Neural cell (in vitro differentiated cells): ENCODE measurements at regions not wholly inside any gene's neighbourhood (a gene's known extent, or its start where the extent isn't known, plus 50 kb on each side); places are given as distances from the start of the nearest gene placed in this dataset.

Experiments used
- H2AFZ ChIP-seq: fragments of 200-600, 300-800 bp; sonication (generic), shearing (Covaris generic); 2 replicates; pipeline ENCODE4 v1.6.0; 2014; ENCODE audit warnings: low read depth, mild to moderate bottlenecking, antibody characterized with exemption, low read length, moderate library complexity
- H3F3A ChIP-seq: fragments of 200-600 bp; shearing (Covaris generic); 2 replicates; pipeline ENCODE4 v1.6.1; 2016; ENCODE audit warnings: mild to moderate bottlenecking, moderate library complexity, mixed read lengths, antibody characterized with exemption, low read length; ENCODE audit not compliant: insufficient read depth, poor library complexity, severe bottlenecking
- H3K27ac ChIP-seq: fragments of 200-600, 300-800 bp; sonication (generic), shearing (Covaris generic); 2 replicates; pipeline ENCODE4 v1.5.1; 2014; ENCODE audit warnings: mild to moderate bottlenecking, low read length, moderate library complexity
- H3K27me3 ChIP-seq: fragments of 300-800, 200-600 bp; sonication (generic), shearing (Covaris generic); 2 replicates; pipeline ENCODE4 v1.6.0; 2014; ENCODE audit warnings: mild to moderate bottlenecking, low read depth, low read length, moderate library complexity; ENCODE audit not compliant: insufficient read depth
- H3K36me3 ChIP-seq: fragments of 300-800, 200-600 bp; sonication (generic), shearing (Covaris generic); 2 replicates; pipeline ENCODE4 v1.5.1; 2014; ENCODE audit warnings: mild to moderate bottlenecking, antibody characterized with exemption, low read length, moderate library complexity; ENCODE audit not compliant: insufficient read depth
- H3K4me2 ChIP-seq: fragments of 300-800, 200-600 bp; sonication (generic), shearing (Covaris generic); 2 replicates; pipeline ENCODE4 v1.6.0; 2014; ENCODE audit warnings: mild to moderate bottlenecking, low read length
- H3K4me3 ChIP-seq: fragments of 300-800, 200-600 bp; sonication (generic), shearing (Covaris generic); 2 replicates; pipeline ENCODE4 v1.5.1; 2014; ENCODE audit warnings: mild to moderate bottlenecking, low read length, moderate library complexity
- H3K79me2 ChIP-seq: fragments of 200-600 bp; shearing (Covaris generic); replicated peaks from 2 replicates; pipeline ENCODE4 v1.6.0; 2014; ENCODE audit warnings: mild to moderate bottlenecking, low read length, moderate library complexity; ENCODE audit not compliant: insufficient read depth
- H3K9ac ChIP-seq: fragments of 300-800, 200-600 bp; sonication (generic), shearing (Covaris generic); 2 replicates; pipeline ENCODE4 v1.6.1; 2016; ENCODE audit warnings: mild to moderate bottlenecking, low read length, mixed read lengths
- H3K9me2 ChIP-seq: fragments of 200-600 bp; shearing (Covaris generic); 2 replicates; pipeline ENCODE4 v1.6.1; 2016; ENCODE audit warnings: mild to moderate bottlenecking, low read length, mixed read lengths; ENCODE audit not compliant: insufficient read depth
- H3K9me3 ChIP-seq: fragments of 200-600, 300-800 bp; sonication (generic), shearing (Covaris generic); 2 replicates; pipeline ENCODE4 v1.6.1; 2016; ENCODE audit warnings: mild to moderate bottlenecking, mixed run types, low read length, moderate library complexity, mixed read lengths
- H4K20me1 ChIP-seq: fragments of 200-600 bp; shearing (Covaris generic); 2 replicates; pipeline ENCODE4 v1.6.1; 2016; ENCODE audit warnings: mild to moderate bottlenecking, mixed run types; ENCODE audit not compliant: insufficient read depth
- EP300 ChIP-seq: fragments of 450-650 bp; conservative IDR thresholded peaks from 2 replicates; pipeline ENCODE4 v1.6.1; 2014; ENCODE audit warnings: antibody characterized with exemption, mild to moderate bottlenecking, moderate library complexity; ENCODE audit not compliant: poor library complexity, severe bottlenecking
- EZH2 ChIP-seq: fragments of 200-600, 300-800 bp; shearing (Covaris generic), sonication (generic); IDR thresholded peaks from 2 replicates; pipeline ENCODE4 v1.6.1; 2014; ENCODE audit warnings: antibody characterized with exemption, low read length, borderline replicate concordance, mild to moderate bottlenecking; ENCODE audit not compliant: insufficient read depth, poor library complexity, severe bottlenecking
- MXI1 ChIP-seq: fragments of 450-650 bp; conservative IDR thresholded peaks from 2 replicates; pipeline ENCODE4 v1.6.1; 2014; ENCODE audit warnings: antibody characterized with exemption, mild to moderate bottlenecking; ENCODE audit not compliant: poor library complexity, severe bottlenecking
- POLR2AphosphoS5 ChIP-seq: IDR thresholded peaks from 2 replicates; pipeline ENCODE4 v1.6.1; 2012
- RAD21 ChIP-seq: fragments of 450-650 bp; conservative IDR thresholded peaks from 2 replicates; pipeline ENCODE4 v1.6.1; 2014; ENCODE audit warnings: antibody characterized with exemption, mild to moderate bottlenecking, moderate library complexity
- SMC3 ChIP-seq: fragments of 450-650 bp; conservative IDR thresholded peaks from 2 replicates; pipeline ENCODE4 v1.6.1; 2014; ENCODE audit warnings: antibody characterized with exemption, mild to moderate bottlenecking, moderate library complexity; ENCODE audit not compliant: poor library complexity
- TAF1 ChIP-seq: IDR thresholded peaks from 2 replicates; pipeline ENCODE4 v1.6.1; 2012; ENCODE audit warnings: low read depth
- TF ChIP-seq, protein P1 (sequence below): fragments of 450-650 bp; IDR thresholded peaks from 2 replicates; pipeline ENCODE4 v1.5.1; 2014; ENCODE audit warnings: antibody characterized with exemption, mild to moderate bottlenecking, moderate library complexity; ENCODE audit not compliant: poor library complexity, severe bottlenecking
- TF ChIP-seq, protein P2 (sequence below): IDR thresholded peaks from 2 replicates; pipeline ENCODE4 v1.6.1; 2012; ENCODE audit warnings: borderline replicate concordance

DNA sequence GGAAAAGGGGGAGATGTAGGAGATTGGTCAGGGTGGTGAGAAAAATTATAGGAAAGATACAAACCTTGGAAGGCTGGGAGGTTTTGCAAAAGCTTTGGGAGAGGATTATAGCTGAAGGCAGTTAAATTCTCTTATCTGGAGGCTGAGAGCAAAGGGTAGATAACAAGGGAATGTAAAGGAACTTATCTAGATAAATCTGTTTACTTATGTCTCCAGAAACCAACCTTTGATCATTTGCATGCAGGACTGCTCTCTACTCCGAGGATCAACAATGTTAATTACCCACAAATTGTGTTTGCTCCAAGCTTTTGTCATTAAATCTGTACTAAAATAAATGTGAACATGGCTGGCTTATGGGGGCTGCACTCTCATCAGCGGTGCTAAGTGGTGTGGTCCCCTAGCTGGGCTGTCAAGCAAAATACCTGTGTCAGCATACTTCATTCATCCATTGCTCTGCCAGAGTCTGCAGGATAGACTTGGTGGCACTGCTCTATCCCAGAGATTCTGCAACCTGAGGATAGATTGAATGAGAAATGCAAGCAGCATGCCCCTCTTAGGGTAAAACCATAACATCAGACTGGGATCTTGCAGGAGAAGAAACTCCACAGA lies 1599.2 kb upstream of the TENM4 start:
- Histone ChIP-seq H4K20me1 (no peaks in the 10 kb centered on the region), H3K27ac (no peak overlapping the region), H3K79me2 (no peaks in the 10 kb centered on the region), H3K9ac (no peak overlapping the region), H3K4me3 (no peak overlapping the region), H2AFZ (no peak overlapping the region), H3K36me3 (no peaks in the 10 kb centered on the region), H3K4me2 (no peak overlapping the region), H3F3A (no peaks in the 10 kb centered on the region), H3K9me2 (no peaks in the 10 kb centered on the region), H3K9me3 (peaks cover 3% of the 10 kb centered on the region), H3K27me3 (no peaks in the 10 kb centered on the region)
- no peak for TF ChIP-seq MXI1
- TF ChIP-seq SMC3, result no peak
- TF ChIP-seq, protein P1, sequence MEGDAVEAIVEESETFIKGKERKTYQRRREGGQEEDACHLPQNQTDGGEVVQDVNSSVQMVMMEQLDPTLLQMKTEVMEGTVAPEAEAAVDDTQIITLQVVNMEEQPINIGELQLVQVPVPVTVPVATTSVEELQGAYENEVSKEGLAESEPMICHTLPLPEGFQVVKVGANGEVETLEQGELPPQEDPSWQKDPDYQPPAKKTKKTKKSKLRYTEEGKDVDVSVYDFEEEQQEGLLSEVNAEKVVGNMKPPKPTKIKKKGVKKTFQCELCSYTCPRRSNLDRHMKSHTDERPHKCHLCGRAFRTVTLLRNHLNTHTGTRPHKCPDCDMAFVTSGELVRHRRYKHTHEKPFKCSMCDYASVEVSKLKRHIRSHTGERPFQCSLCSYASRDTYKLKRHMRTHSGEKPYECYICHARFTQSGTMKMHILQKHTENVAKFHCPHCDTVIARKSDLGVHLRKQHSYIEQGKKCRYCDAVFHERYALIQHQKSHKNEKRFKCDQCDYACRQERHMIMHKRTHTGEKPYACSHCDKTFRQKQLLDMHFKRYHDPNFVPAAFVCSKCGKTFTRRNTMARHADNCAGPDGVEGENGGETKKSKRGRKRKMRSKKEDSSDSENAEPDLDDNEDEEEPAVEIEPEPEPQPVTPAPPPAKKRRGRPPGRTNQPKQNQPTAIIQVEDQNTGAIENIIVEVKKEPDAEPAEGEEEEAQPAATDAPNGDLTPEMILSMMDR, result no peak
- TF ChIP-seq EP300, result no peak
- TF ChIP-seq RAD21, result no peak
- TF ChIP-seq, protein P2, sequence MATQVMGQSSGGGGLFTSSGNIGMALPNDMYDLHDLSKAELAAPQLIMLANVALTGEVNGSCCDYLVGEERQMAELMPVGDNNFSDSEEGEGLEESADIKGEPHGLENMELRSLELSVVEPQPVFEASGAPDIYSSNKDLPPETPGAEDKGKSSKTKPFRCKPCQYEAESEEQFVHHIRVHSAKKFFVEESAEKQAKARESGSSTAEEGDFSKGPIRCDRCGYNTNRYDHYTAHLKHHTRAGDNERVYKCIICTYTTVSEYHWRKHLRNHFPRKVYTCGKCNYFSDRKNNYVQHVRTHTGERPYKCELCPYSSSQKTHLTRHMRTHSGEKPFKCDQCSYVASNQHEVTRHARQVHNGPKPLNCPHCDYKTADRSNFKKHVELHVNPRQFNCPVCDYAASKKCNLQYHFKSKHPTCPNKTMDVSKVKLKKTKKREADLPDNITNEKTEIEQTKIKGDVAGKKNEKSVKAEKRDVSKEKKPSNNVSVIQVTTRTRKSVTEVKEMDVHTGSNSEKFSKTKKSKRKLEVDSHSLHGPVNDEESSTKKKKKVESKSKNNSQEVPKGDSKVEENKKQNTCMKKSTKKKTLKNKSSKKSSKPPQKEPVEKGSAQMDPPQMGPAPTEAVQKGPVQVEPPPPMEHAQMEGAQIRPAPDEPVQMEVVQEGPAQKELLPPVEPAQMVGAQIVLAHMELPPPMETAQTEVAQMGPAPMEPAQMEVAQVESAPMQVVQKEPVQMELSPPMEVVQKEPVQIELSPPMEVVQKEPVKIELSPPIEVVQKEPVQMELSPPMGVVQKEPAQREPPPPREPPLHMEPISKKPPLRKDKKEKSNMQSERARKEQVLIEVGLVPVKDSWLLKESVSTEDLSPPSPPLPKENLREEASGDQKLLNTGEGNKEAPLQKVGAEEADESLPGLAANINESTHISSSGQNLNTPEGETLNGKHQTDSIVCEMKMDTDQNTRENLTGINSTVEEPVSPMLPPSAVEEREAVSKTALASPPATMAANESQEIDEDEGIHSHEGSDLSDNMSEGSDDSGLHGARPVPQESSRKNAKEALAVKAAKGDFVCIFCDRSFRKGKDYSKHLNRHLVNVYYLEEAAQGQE, result no peak
- TF ChIP-seq EZH2, result no peak
- no peak for TF ChIP-seq TAF1

DNA sequence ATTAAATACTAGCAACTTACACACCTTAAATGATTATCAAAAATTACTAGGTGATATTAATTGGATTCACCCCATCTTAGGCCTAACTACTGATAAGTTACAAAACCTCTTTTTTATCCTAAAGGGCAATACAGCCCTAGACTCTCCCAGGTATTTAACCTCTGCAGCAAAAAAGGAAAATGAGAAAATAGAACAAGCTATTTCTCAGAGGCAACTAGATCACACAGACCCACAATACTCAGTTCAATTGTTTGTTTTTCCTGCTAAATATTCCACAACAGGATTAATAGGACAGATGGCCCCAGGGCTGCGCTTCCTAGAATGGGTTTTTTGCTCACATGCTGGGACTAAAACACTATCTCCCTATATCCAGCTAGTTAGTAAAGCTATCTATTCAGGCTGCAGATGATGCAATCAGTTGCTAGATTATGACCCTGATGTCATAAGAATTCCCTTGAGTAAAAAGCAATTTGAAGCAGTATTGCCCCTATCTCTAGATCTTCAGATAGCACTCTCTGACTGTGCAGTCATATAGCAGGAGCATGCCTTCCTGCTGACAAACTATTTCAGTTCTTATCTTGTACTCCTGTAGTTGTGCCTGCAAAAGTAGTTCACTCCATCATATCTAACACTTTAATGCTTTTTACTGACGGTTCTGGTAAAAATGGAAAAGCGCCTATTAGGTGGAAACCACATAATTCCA lies 1595.5 kb upstream of the TENM4 start:
- Histone ChIP-seq H4K20me1 (no peaks in the 10 kb centered on the region), H3K4me3 (no peak overlapping the region), H3F3A (no peaks in the 10 kb centered on the region), H3K9me2 (no peaks in the 10 kb centered on the region), H3K79me2 (no peaks in the 10 kb centered on the region), H3K4me2 (no peak overlapping the region), H3K36me3 (no peaks in the 10 kb centered on the region), H3K9me3 (peaks cover 3% of the 10 kb centered on the region), H3K9ac (no peak overlapping the region), H3K27me3 (no peaks in the 10 kb centered on the region), H3K27ac (no peak overlapping the region), H2AFZ (no peak overlapping the region)
- TF ChIP-seq, protein P2, result no peak
- TF ChIP-seq TAF1 (no peak), EP300 (no peak), SMC3 (no peak), POLR2AphosphoS5 (no peak)
